ENCODE measurements at regions not wholly inside any gene's neighbourhood (a gene's known extent, or its start where the extent isn't known, plus 50 kb on each side); places are given as distances from the start of the nearest gene placed in this dataset.

DNA sequence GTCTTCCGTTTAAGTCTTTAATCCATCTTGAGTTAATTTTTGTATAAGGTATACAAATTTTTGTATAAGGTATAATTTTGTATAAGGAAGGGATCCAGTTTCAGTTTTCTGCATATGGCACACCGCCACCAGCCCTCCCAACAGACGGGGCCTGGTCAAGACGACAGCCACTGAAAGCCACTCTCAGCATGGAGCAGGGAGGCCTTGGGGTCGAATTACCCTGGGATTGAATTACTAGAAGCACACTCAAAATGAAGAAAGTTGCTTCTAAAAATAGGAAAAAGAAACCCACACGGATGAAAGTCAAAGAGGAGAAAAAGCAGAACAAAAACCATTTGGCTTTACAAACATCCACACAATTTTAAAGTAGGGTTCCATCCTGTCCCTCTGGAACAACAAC lies 586.2 kb upstream of the ADAMTS16 start:
- DNase-seq (ENCODE audit: low spot score): peak; percentile 9

- no peak for DNase-seq (ENCODE audit: low spot score)
Measured at GRCh38 chr5:4555725-4556285, 584.3 kb upstream of the ADAMTS16 start.

DNA sequence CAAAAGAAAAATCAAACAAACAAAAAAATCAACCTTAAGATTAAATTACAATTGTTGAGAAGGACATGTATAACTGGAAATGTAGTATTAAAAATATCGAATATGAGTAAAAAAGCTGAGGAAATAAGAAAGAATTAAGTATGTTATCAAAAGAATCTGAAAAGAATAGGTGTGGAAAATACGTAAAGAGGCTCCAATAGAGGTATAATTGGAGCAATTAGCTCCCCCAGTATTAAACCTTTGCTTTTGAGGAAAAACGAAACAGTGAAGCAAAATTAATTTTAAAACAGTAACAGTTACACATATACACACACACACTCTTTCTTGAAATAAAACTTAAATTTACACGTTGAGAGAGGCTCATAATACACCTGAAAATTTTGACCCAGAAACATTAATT lies 578.7 kb upstream of the ADAMTS16 start:
- no peak for DNase-seq (ENCODE audit: low spot score)

- peak; percentile 25 for DNase-seq (ENCODE audit: low spot score)
Measured at GRCh38 chr5:4563400-4563799, 576.7 kb upstream of the ADAMTS16 start.

GRCh38 chr5:4570047-4570995 lies 569.8 kb upstream of the ADAMTS16 start:
- DNase-seq (ENCODE audit: low spot score): no peak

DNA sequence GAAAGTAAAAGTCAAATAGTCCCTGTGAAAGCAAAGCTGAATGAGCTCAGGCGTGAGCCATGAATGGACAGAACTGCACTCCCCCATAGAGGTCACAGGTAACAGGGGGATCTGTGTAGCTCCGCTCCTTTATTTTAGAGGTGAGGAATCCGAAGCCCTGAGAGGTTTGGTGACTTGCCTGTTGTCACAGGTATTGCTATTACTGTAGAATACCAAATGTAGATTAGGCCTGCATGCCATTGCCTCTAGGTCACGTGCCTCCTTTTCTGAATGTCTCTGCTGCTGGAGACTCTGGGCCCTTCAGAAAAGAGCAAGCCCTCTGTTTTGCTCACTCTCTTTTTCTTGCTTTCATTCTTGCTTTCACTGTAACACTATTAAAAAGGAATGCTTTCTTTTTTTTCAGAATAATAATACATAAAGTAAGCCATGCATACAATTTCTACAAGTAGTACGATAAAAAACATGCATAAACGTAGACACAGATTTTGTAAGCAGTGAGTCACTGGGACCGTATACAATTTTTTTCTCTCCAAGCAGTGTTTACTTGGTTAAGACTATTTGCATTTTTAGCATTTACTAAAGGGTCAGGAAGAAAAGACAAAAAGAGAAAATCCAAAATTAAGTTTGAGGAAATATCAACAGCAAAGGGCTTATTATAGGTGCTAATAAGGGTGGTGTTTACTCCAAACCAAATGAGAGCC lies 568.7 kb upstream of the ADAMTS16 start:
- DNase-seq (ENCODE audit: low spot score): no peak

GRCh38 chr5:4572311-4573100 lies 567.6 kb upstream of the ADAMTS16 start:
- DNase-seq (ENCODE audit: low spot score): no peak

DNA sequence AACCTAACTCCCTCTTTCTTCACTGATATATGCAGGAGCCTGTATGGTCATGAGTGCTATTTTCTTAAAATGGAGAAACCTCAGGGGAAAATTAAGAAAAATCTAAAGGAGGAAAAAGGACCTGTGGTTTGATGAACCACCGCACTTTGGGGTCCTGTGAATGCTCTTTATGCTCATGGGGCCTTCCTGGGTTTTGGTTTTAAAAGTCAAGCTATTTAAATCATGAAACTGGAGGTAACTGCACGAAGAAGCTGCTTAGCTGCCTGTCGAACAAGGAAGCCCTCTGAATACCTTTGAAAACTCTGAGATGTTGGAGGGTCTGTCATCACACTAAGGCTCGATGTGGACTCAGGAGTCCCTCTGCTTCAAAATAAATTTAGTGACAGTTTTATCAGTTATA lies 564.5 kb upstream of the ADAMTS16 start:
- no peak for DNase-seq (ENCODE audit: low spot score)

GRCh38 chr5:4576161-4576748 lies 563.9 kb upstream of the ADAMTS16 start:
- no peak for DNase-seq (ENCODE audit: low spot score)

- DNase-seq (ENCODE audit: low spot score): no peak
Measured at GRCh38 chr5:4576908-4577307, 563.2 kb upstream of the ADAMTS16 start.

DNA sequence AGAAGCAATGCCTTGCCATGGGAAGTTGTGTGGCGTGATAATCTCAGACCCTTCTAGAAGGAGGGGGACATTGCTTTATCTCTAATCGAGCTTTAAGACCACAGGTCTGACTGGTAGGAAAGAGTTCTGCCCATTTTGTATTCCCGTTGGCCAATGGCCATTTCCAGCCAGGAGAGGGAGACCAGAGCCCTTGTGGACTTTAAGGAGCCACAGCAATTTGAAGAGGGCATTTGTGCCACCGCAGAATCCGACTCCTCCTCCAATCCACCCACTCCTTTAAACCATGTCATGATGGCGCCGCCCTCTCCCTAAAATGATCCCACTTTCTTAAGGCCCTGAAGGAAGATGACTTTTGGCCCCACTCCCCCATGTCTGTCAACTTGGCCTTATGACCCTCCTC lies 560.5 kb upstream of the ADAMTS16 start:
- DNase-seq (ENCODE audit: low spot score): no peak

DNA sequence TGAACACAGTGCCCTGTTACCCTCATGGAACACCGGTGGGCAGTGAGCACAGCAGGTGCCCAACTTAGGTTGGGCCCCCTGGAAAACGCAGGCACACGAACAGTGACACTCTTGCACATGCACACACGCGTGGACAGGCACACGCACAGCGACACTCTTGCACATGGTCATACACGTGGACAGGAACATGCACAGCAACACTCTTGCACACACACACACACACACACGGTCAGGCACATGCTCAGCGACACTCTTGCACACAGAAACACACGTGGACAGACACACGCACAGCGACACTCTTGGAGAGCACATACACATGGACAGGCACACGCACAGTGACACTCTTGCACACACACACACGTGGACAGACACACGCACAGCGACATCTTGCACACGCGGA lies 559.4 kb upstream of the ADAMTS16 start:
- no peak for DNase-seq (ENCODE audit: low spot score)

- DNase-seq (ENCODE audit: low spot score): no peak
Measured at GRCh38 chr5:4581289-4581688, 558.8 kb upstream of the ADAMTS16 start.

- no peak for DNase-seq (ENCODE audit: low spot score)
Measured at GRCh38 chr5:4584982-4585381, 555.1 kb upstream of the ADAMTS16 start.

- DNase-seq (ENCODE audit: low spot score): no peak
Measured at GRCh38 chr5:4613440-4613839, 526.7 kb upstream of the ADAMTS16 start.

- DNase-seq (ENCODE audit: low spot score): no peak
Measured at GRCh38 chr5:4614088-4614487, 526.0 kb upstream of the ADAMTS16 start.

DNA sequence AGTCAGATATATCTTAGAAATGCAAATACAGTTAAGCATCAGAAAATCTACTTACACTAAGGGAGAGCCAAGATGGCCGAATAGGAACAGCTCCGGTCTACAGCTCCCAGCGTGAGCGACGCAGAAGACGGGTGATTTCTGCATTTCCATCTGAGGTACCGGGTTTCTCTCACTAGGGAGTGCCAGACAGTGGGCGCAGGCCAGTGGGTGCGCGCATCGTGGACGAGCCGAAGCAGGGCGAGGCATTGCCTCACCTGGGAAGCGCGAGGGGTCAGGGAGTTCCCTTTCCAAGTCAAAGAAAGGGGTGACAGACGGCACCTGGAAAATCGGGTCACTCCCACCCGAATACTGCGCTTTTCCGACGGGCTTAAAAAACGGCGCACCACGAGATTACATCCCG lies 524.8 kb upstream of the ADAMTS16 start:
- DNase-seq (ENCODE audit: low spot score): peak; percentile 21

- DNase-seq (ENCODE audit: low spot score): no peak
Measured at GRCh38 chr5:4625206-4625896, 514.8 kb upstream of the ADAMTS16 start.

DNA sequence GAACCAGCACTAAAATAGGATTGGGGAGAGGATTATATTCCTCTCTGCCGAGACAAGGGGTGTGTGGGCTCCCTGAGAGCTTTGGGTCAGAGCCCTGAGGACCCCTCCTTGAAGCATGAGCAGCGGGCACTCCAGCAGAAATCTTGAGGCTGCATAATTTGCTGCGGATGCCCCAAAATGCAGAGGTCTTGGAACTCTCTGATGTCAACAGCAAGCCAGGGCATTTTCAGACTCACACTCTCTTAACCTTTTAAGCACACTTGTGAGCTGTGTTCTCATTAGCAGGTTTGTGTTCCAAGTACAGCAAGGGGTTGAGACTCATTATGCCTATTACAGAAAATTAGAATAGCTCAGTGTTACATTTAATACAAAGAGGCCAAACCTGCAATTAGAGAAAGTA lies 513.0 kb upstream of the ADAMTS16 start:
- DNase-seq (ENCODE audit: low spot score): no peak

DNA sequence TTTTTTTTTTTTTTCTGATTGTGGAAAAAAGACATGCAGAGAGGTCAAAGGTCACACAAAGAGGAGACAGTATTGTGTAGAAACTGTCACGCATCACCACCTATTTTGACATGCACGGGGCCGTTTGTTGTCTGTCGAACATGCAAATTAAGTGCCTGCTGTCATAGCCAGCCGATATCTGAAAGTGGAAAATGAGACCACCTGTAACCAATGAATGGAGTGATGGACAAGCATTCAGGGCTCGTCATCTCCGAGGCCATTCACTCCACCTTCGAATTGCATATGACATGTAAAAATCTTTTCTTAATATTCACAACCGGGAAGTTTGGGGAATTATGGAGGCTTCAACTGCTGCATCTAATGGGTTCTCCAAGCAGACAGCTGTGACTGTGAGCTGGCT lies 512.2 kb upstream of the ADAMTS16 start:
- no peak for DNase-seq (ENCODE audit: low spot score)
